ENCODE measurements at regions not wholly inside any gene's neighbourhood (a gene's known extent, or its start where the extent isn't known, plus 50 kb on each side); places are given as distances from the start of the nearest gene placed in this dataset.

GRCh38 chr5:115348175-115348574 lies 51.7 kb upstream of the CCDC112 start:
- peak overlapping the region; percentile 80 to 87 for H3K27ac ChIP-seq (ENCODE audit: low read depth in 1 of 2, low read length in 2 of 2)
- H3K27me3 ChIP-seq (ENCODE audit: control insufficient read depth in 4 of 4, insufficient read depth in 4 of 4, low read length in 3 of 4) = no peaks in the 10 kb centered on the region
- peaks cover 0 to 17% (median 2%) of the 10 kb centered on the region in 4 donors for H3K4me1 ChIP-seq (ENCODE audit: control insufficient read depth in 4 of 4, insufficient read depth in 4 of 4, low read length in 3 of 4)
- no peak for TF ChIP-seq REST (IDR thresholded peaks at IDR 0.05)
- TF ChIP-seq ATF3 (IDR thresholded peaks at IDR 0.05) = no peak
- no peak for TF ChIP-seq RXRA (IDR thresholded peaks at IDR 0.05)
- no peak for TF ChIP-seq TAF1 (conservative IDR thresholded peaks at IDR 0.05)
- no peaks in the 10 kb centered on the region for H3K36me3 ChIP-seq (ENCODE audit: control insufficient read depth in 4 of 4, insufficient read depth in 3 of 4, low read depth in 1 of 4, low read length in 3 of 4)
- no peak overlapping the region for H3K4me3 ChIP-seq (ENCODE audit: low read depth in 1 of 3, low read length in 3 of 3)
- H3K9ac ChIP-seq (ENCODE audit: low read depth in 1 of 2, low read length in 2 of 2) = peak overlapping the region in 1 of 2 donors; percentile 27
- 76% methylated on average over 4 of the region's 4 CpGs for WGBS
- H3K9me3 ChIP-seq (ENCODE audit: control insufficient read depth in 4 of 4, low read length in 3 of 4) = peaks cover 0 to 4% (median 0%) of the 10 kb centered on the region in 4 donors
- no peak for DNase-seq (ENCODE audit: low spot score)

All from liver (tissue), 7 donors.